ENCODE measurements at regions not wholly inside any gene's neighbourhood (a gene's known extent, or its start where the extent isn't known, plus 50 kb on each side); places are given as distances from the start of the nearest gene placed in this dataset.

DNA sequence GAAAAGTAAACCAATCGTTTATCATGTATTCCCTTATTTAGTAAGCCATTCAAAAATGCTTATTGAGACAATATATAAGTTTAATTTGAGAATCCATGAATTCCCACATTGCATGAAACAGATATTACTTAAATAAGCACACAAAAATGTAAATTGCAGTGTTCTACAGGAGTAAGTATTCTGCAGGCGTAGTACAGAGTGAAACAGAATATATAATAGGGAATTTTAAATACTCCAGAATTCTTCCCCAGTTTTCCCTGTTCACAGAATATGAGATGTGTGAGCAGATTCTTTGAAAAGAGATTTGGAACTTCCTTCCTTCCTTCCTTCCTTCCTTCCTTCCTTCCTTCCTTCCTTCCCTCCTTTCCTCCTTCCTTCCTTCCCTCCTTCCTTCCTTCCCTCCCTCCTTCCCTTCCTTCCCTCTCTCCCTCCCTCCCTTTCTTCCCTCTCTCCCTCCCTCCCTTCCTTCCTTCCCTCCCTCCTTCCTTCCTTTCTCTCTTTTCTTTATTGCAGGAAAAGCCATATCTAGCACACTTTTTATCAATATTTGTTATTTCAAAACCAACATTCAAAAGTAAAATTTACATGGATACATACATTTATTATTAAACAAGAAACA is 977.7 kb upstream of the LRRTM1 start:
- no peak for TF ChIP-seq GATA2 (IDR thresholded peaks at IDR 0.05; ENCODE audit: low read depth, low read length)
- TF ChIP-seq GATA3 (IDR thresholded peaks at IDR 0.05; ENCODE audit: low read depth, low read length) = no peak

All from SH-SY5Y (cell line).